HCT116 (cell line): ENCODE measurements at regions not wholly inside any gene's neighbourhood (a gene's known extent, or its start where the extent isn't known, plus 50 kb on each side); places are given as distances from the start of the nearest gene placed in this dataset.
A peak's percentile ranks its signal among the peaks of the same experiment; 100 is the strongest.

Experiments
- ATAC-seq: fragments of 200-7000 bp; cut with Tn5 transposase; 2 replicates; pipeline ENCODE4 v1.9.1; 2020; ENCODE audit warnings: mild to moderate bottlenecking, moderate library complexity
- BruUV-seq: library from RNA; stranded (reverse); fragments of 400-500 nt; replicated peaks from 2 replicates; lab custom pipeline; 2021; lab: Mats Ljungman, UMichigan
- CTCF ChIA-PET: fragments of 300-600 bp; sonication (Branson Sonifier 250); formaldehyde crosslinking; loops from one replicate; lab custom pipeline; 2021; ENCODE audit warnings: antibody characterized with exemption; lab: Charles Lee
- POLR2A ChIA-PET: fragments of 300-600, 350-600 bp; sonication (Branson Sonifier 250); formaldehyde crosslinking; loops from one replicate; lab custom pipeline; 2021; ENCODE audit warnings: antibody characterized with exemption; lab: Charles Lee
- RAD21 ChIA-PET, 2 experiments: fragments of 300-600 bp; sonication (Branson Sonifier 250); formaldehyde crosslinking; loops; one replicate each; lab custom pipeline; 2023; ENCODE audit warnings: low total read pairs in 2 of 2; ENCODE audit not compliant: uncharacterized antibody in 2 of 2, unreplicated experiment in 2 of 2, low non-redundant PET in 1 of 2; lab: Charles Lee
- DNase-seq: peaks from one replicate; pipeline ENCODE4 v3.0.0-alpha.2; 2010; ENCODE audit warnings: low read depth, low spot score
- H2AFZ ChIP-seq: fragments of 200-600 bp; shearing (Covaris generic), sonication (generic); 2 replicates; pipeline ENCODE4 v1.6.1; 2017; ENCODE audit warnings: low read depth, mixed run types, mixed read lengths, antibody characterized with exemption, low read length; ENCODE audit not compliant: poor library complexity, severe bottlenecking
- H3K27ac ChIP-seq: 2 replicates; pipeline ENCODE4 v1.5.1; 2012; ENCODE audit warnings: low read depth, low read length
- H3K27me3 ChIP-seq: fragments of 200-600 bp; sonication (generic); 2 replicates; pipeline ENCODE4 v1.6.1; 2016; ENCODE audit warnings: mixed run types, low read length, mixed read lengths; ENCODE audit not compliant: insufficient read depth
- H3K36me3 ChIP-seq, 2 experiments: fragments of 200-500 bp in 1 of 2; fragments of 200-600 bp in 1 of 2; sonication (Bioruptor generic) in 1 of 2; sonication (generic) in 1 of 2; 2 replicates each; pipeline versions ENCODE4 v1.5.1 to v1.6.1; 2014 to 2016; ENCODE audit warnings: low read length in 2 of 2, inconsistent platforms in 1 of 2, mixed read lengths in 1 of 2, mixed run types in 1 of 2; ENCODE audit not compliant: insufficient read depth in 2 of 2, control insufficient read depth in 1 of 2
- H3K4me1 ChIP-seq, 2 experiments: fragments of 200-600 bp in 1 of 2; sonication (generic) in 1 of 2; 2 replicates each; pipeline versions ENCODE4 v1.5.1 to v1.6.1; 2012 to 2017; ENCODE audit warnings: low read length in 2 of 2, inconsistent platforms in 1 of 2, mild to moderate bottlenecking in 1 of 2, mixed read lengths in 1 of 2, mixed run types in 1 of 2, moderate library complexity in 1 of 2; ENCODE audit not compliant: insufficient read depth in 2 of 2, control insufficient read depth in 1 of 2
- H3K4me2 ChIP-seq: fragments of 200-600 bp; sonication (generic); 2 replicates; pipeline ENCODE4 v1.6.1; 2017; ENCODE audit warnings: mixed run types, low read length, mixed read lengths
- H3K4me3 ChIP-seq, 2 experiments: fragments of 200-600 bp in 1 of 2; sonication (generic) in 1 of 2; replicated peaks in 1 of 2; 2 replicates each; pipeline ENCODE4 v1.5.1; 2011 to 2016; ENCODE audit warnings: low read length in 2 of 2, control low read depth in 1 of 2, low read depth in 1 of 2, mild to moderate bottlenecking in 1 of 2, mixed read lengths in 1 of 2, mixed run types in 1 of 2
- H3K79me2 ChIP-seq: fragments of 200-600 bp; sonication (generic); 2 replicates; pipeline ENCODE4 v1.6.1; 2017; ENCODE audit warnings: mild to moderate bottlenecking, mixed run types, low read length, moderate library complexity, mixed read lengths; ENCODE audit not compliant: insufficient read depth
- H3K9ac ChIP-seq: fragments of 200-600 bp; sonication (generic); 2 replicates; pipeline ENCODE4 v1.6.1; 2016; ENCODE audit warnings: low read length, mixed read lengths
- H3K9me2 ChIP-seq: fragments of 200-600 bp; sonication (generic), shearing (Covaris generic); 2 replicates; pipeline ENCODE4 v1.6.1; 2017; ENCODE audit warnings: mixed run types, mild to moderate bottlenecking, moderate library complexity; ENCODE audit not compliant: insufficient read depth
- H3K9me3 ChIP-seq, 2 experiments: fragments of 200-500 bp in 1 of 2; fragments of 200-600 bp in 1 of 2; sonication (Bioruptor generic) in 1 of 2; sonication (generic) in 1 of 2; 2 replicates each; pipeline ENCODE4 v1.6.1; 2014 to 2017; ENCODE audit warnings: low read length in 2 of 2, mixed read lengths in 2 of 2, inconsistent platforms in 1 of 2, low read depth in 1 of 2, mild to moderate bottlenecking in 1 of 2, mixed run types in 1 of 2, moderate library complexity in 1 of 2; ENCODE audit not compliant: control insufficient read depth in 1 of 2, insufficient read depth in 1 of 2
- H4K20me1 ChIP-seq: fragments of 200-600 bp; sonication (generic), shearing (Covaris generic); 2 replicates; pipeline ENCODE4 v1.6.1; 2017; ENCODE audit warnings: mixed run types, mild to moderate bottlenecking, moderate library complexity; ENCODE audit not compliant: insufficient read depth
- ELF1 ChIP-seq: IDR thresholded peaks from 2 replicates; pipeline ENCODE4 v1.6.1; 2012; ENCODE audit warnings: low read depth, borderline replicate concordance
- EZH2phosphoT487 ChIP-seq: fragments of 200-600 bp; IDR thresholded peaks from 2 replicates; pipeline ENCODE4 v1.6.1; 2018; ENCODE audit warnings: antibody characterized with exemption, borderline replicate concordance
- JUND ChIP-seq: IDR thresholded peaks from 2 replicates; pipeline ENCODE4 v1.6.1; 2012
- MAX ChIP-seq: IDR thresholded peaks from 2 replicates; pipeline ENCODE4 v1.6.1; 2012
- SRF ChIP-seq: IDR thresholded peaks from 2 replicates; pipeline ENCODE4 v1.6.1; 2012; ENCODE audit warnings: low read depth
- ZFX ChIP-seq: fragments of 450-650 bp; IDR thresholded peaks from 2 replicates; pipeline ENCODE4 v1.6.1; 2017
- ZNF274 ChIP-seq: fragments of 200-500 bp; sonication (Bioruptor generic); IDR thresholded peaks from 2 replicates; pipeline ENCODE4 v1.6.1; 2014; ENCODE audit warnings: mild to moderate bottlenecking, low read depth, low read length, inconsistent platforms
- intact Hi-C: fragments of 100-400 bp; cut with micrococcal nuclease; formaldehyde crosslinking; loops from 2 replicates; pipeline ENCODE4 v1.10.0; 2022
- TF ChIP-seq, protein P1 (sequence below): IDR thresholded peaks from 2 replicates; pipeline ENCODE4 v1.6.1; 2012; ENCODE audit warnings: low read depth

- POLR2A ChIA-PET, result interaction anchor here (2.7 kb wide), 1 partner anchor 45 kb away, joined by 11 read pairs; no protein-coding TSS in a partner anchor
- peak overlapping the region; percentile 23 for H2AFZ ChIP-seq
- peaks cover 17 to 47% of the 10 kb centered on the region in 2 experiments for H3K4me1 ChIP-seq
- no peaks in the 10 kb centered on the region for H4K20me1 ChIP-seq
- DNase-seq (no peak), ATAC-seq (no peak)
- TSS peak; percentile 68 for BruUV-seq
- RAD21 ChIA-PET, result no interaction called here
- H3K27me3 ChIP-seq, result 0 out of 2 replicates have a peak, but pooled peaks cover 3% of the 10 kb centered on the region
- H3K27ac ChIP-seq, result peak overlapping the region; percentile 99
- H3K36me3 ChIP-seq, result no peaks in the 10 kb centered on the region
- peak overlapping the region; percentile 80 for H3K9ac ChIP-seq
- no peaks in the 10 kb centered on the region for H3K9me3 ChIP-seq
- H3K4me3 ChIP-seq, result peak overlapping the region; percentile 52 to 76
- intact Hi-C loops, result loop anchor here (10.0 kb wide), 1 partner anchor 132 kb away; the partner anchor contains the start of gene TRIM13
- TF ChIP-seq JUND (no peak), ZNF274 (no peak)
- peaks cover 13% of the 10 kb centered on the region for H3K79me2 ChIP-seq
- H3K4me2 ChIP-seq, result peak overlapping the region; percentile 80
- H3K9me2 ChIP-seq, result no peaks in the 10 kb centered on the region
- CTCF ChIA-PET, result interaction anchor here (1.2 kb wide), 1 partner anchor 43 kb away, joined by 3 read pairs; no protein-coding TSS in a partner anchor
These were observed 111.2 kb downstream of the KCNRG start for GRCh38 chr13:50126263-50126992.

- Histone ChIP-seq H3K27me3 (0 out of 2 replicates have a peak, but pooled peaks cover 3% of the 10 kb centered on the region), H3K79me2 (peaks cover 13% of the 10 kb centered on the region), H4K20me1 (no peaks in the 10 kb centered on the region), H2AFZ (no peak overlapping the region), H3K4me2 (peak overlapping the region; percentile 80), H3K9me3 (no peaks in the 10 kb centered on the region), H3K9ac (no peak overlapping the region), H3K9me2 (no peaks in the 10 kb centered on the region), H3K36me3 (no peaks in the 10 kb centered on the region), H3K4me1 (peaks cover 15 to 43% of the 10 kb centered on the region in 2 experiments), H3K27ac (peak overlapping the region; percentile 99; the same call in 1 of the 2 replicates), H3K4me3 (no peak overlapping the region)
- intact Hi-C loops, result loop anchor here (10.0 kb wide), 1 partner anchor 132 kb away; the partner anchor contains the start of gene TRIM13
- RAD21 ChIA-PET, result no interaction called here
- CTCF ChIA-PET, result no interaction called here
- no TSS peak for BruUV-seq
- ATAC-seq, result no peak
- POLR2A ChIA-PET, result interaction anchor here (2.7 kb wide), 1 partner anchor 46 kb away, joined by 11 read pairs; no protein-coding TSS in a partner anchor
- DNase-seq, result no peak
- TF ChIP-seq, protein P1, sequence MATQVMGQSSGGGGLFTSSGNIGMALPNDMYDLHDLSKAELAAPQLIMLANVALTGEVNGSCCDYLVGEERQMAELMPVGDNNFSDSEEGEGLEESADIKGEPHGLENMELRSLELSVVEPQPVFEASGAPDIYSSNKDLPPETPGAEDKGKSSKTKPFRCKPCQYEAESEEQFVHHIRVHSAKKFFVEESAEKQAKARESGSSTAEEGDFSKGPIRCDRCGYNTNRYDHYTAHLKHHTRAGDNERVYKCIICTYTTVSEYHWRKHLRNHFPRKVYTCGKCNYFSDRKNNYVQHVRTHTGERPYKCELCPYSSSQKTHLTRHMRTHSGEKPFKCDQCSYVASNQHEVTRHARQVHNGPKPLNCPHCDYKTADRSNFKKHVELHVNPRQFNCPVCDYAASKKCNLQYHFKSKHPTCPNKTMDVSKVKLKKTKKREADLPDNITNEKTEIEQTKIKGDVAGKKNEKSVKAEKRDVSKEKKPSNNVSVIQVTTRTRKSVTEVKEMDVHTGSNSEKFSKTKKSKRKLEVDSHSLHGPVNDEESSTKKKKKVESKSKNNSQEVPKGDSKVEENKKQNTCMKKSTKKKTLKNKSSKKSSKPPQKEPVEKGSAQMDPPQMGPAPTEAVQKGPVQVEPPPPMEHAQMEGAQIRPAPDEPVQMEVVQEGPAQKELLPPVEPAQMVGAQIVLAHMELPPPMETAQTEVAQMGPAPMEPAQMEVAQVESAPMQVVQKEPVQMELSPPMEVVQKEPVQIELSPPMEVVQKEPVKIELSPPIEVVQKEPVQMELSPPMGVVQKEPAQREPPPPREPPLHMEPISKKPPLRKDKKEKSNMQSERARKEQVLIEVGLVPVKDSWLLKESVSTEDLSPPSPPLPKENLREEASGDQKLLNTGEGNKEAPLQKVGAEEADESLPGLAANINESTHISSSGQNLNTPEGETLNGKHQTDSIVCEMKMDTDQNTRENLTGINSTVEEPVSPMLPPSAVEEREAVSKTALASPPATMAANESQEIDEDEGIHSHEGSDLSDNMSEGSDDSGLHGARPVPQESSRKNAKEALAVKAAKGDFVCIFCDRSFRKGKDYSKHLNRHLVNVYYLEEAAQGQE, result no peak
- TF ChIP-seq ZNF274, result no peak
- TF ChIP-seq ZFX, result no peak
- no peak for TF ChIP-seq ELF1
- TF ChIP-seq SRF, result no peak
- no peak for TF ChIP-seq MAX
- no peak for TF ChIP-seq EZH2phosphoT487
These were observed 111.9 kb downstream of the KCNRG start for GRCh38 chr13:50126993-50127725.
